Dedifferentiated amniotic fluid mesenchymal stem cell (primary cell): ENCODE measurements at regions not wholly inside any gene's neighbourhood (a gene's known extent, or its start where the extent isn't known, plus 50 kb on each side); places are given as distances from the start of the nearest gene placed in this dataset.
"Not testable (repeated sequence)": the region's sequence is repeated elsewhere in the genome, so short reads cannot be mapped to it uniquely, and the experiment has no call there.

Source experiments
- DNase-seq: peaks from one replicate; pipeline ENCODE4 v3.0.0-alpha.2; 2016; ENCODE audit errors: extremely low spot score

- no peak for DNase-seq
These were observed 141.3 kb downstream of the PSAT1 start for GRCh38 chr9:78438211-78438610.

- DNase-seq, result no peak
These were observed 141.9 kb downstream of the PSAT1 start for GRCh38 chr9:78438780-78439179.

- DNase-seq, result peak; percentile 93
These were observed 142.4 kb downstream of the PSAT1 start for GRCh38 chr9:78439190-78439865.

- no peak for DNase-seq
These were observed 143.2 kb downstream of the PSAT1 start for GRCh38 chr9:78439866-78440830.

GRCh38 chr9:78441396-78441795 lies 144.5 kb downstream of the PSAT1 start:
- DNase-seq, result no peak

- DNase-seq, result no peak
These were observed 145.0 kb downstream of the PSAT1 start for GRCh38 chr9:78441822-78442431.

- DNase-seq, result not testable (repeated sequence)
These were observed 145.7 kb downstream of the PSAT1 start for GRCh38 chr9:78442577-78442976.

GRCh38 chr9:78443946-78444345 lies 147.0 kb downstream of the PSAT1 start:
- DNase-seq, result no peak

GRCh38 chr9:78448960-78449673 lies 152.2 kb downstream of the PSAT1 start:
- DNase-seq, result no peak

- DNase-seq, result no peak
These were observed 156.5 kb downstream of the PSAT1 start for GRCh38 chr9:78453450-78453849.

- peak; percentile 16 for DNase-seq
These were observed 165.7 kb downstream of the PSAT1 start for GRCh38 chr9:78462611-78463010.

- no peak for DNase-seq
These were observed 166.8 kb downstream of the PSAT1 start for GRCh38 chr9:78463750-78464149.

- no peak for DNase-seq
These were observed 171.3 kb downstream of the PSAT1 start for GRCh38 chr9:78468231-78468630.

GRCh38 chr9:78468974-78469576 lies 172.2 kb downstream of the PSAT1 start:
- no peak for DNase-seq

- no peak for DNase-seq
These were observed 173.3 kb downstream of the PSAT1 start for GRCh38 chr9:78470216-78470615.

GRCh38 chr9:78470741-78471140 lies 173.8 kb downstream of the PSAT1 start:
- no peak for DNase-seq

GRCh38 chr9:78472111-78472510 lies 175.2 kb downstream of the PSAT1 start:
- no peak for DNase-seq

- no peak for DNase-seq
These were observed 182.5 kb downstream of the PSAT1 start for GRCh38 chr9:78479441-78479840.

- DNase-seq, result no peak
These were observed 189.7 kb downstream of the PSAT1 start for GRCh38 chr9:78486661-78487060.

GRCh38 chr9:78490231-78490630 lies 193.3 kb downstream of the PSAT1 start:
- DNase-seq, result no peak

GRCh38 chr9:78491402-78491801 lies 194.5 kb downstream of the PSAT1 start:
- DNase-seq, result no peak
